KOPT-K1 (cell line): ENCODE measurements at regions not wholly inside any gene's neighbourhood (a gene's known extent, or its start where the extent isn't known, plus 50 kb on each side); places are given as distances from the start of the nearest gene placed in this dataset.
A peak's percentile ranks its signal among the peaks of the same experiment; 100 is the strongest.

Source experiments
- H3K27ac ChIP-seq: fragments of 200-600 bp; sonication (generic); 2 replicates; pipeline ENCODE4 v1.5.1; 2016; ENCODE audit warnings: antibody characterized with exemption, mild to moderate bottlenecking, low read depth, low read length; ENCODE audit not compliant: poor library complexity, severe bottlenecking
- H3K36me3 ChIP-seq: fragments of 200-600 bp; sonication (generic); 2 replicates; pipeline ENCODE4 v1.5.1; 2017; ENCODE audit warnings: antibody characterized with exemption, mild to moderate bottlenecking, low read length, moderate library complexity; ENCODE audit not compliant: insufficient read depth
- H3K9me3 ChIP-seq: fragments of 200-600 bp; sonication (generic); 2 replicates; pipeline ENCODE4 v1.5.1; 2017; ENCODE audit warnings: antibody characterized with exemption, low read length, mild to moderate bottlenecking; ENCODE audit not compliant: insufficient read depth, poor library complexity, severe bottlenecking

DNA sequence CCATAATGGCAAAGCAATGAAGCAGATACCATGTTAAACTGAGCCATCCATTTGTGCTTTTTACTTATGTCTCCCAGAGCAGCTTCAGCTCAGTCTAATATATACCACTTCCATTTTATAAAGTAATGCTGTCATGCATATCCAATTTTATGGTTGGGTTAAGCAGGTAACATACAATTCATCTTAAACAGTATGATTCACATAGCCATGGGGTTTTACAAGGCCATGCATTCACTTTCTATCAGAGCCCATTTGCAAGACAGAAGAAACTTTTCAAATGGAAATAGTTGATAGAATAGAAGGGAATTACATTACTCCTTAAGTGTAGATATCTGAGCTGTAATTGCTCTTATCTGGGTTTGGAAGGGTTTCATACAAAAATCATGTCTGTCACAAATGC lies 580.5 kb upstream of the CXADR start:
- no peak overlapping the region for H3K27ac ChIP-seq
- H3K36me3 ChIP-seq: no peaks in the 10 kb centered on the region
- no peaks in the 10 kb centered on the region for H3K9me3 ChIP-seq

DNA sequence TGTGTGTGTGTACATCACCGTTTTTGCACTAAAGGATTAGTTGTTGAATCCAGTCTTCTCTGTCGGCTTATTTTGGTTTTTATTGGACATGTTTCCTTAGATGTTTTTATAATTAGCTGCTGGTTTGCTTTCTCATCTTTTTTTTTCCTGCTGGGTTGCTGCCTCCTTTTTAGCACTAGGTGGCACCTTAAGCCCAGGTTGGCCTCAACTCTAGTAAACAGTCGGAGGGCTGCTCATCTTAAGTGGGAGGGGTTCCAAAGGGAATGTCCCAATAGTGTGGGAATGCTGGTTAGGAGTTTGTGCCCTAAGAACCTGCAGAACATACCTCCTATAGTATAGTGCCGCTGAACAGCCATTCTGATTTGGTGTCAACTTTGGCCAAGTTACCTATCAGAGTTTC lies 570.1 kb upstream of the CXADR start:
- Histone ChIP-seq H3K36me3 (no peaks in the 10 kb centered on the region), H3K27ac (no peak overlapping the region), H3K9me3 (no peaks in the 10 kb centered on the region)

DNA sequence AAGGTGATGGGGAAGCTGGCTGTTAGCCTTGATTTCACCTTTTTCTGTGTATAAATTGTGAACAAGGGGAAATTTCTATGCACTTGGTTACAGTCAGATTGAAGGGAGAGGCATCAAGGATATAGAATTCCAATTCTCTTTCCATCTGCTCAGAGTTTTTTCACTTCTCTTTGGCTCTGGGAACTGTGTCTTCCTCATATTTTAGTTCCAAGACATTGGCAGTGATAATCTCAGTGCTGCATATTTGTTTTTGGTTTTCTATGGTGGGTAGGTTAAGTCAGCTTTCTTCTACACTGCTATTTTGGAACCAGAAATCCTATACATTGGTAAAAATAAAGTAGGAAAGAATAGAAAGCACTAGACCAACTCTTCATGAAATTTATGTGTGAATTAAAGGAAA lies 569.6 kb upstream of the CXADR start:
- H3K9me3 ChIP-seq: no peaks in the 10 kb centered on the region
- no peaks in the 10 kb centered on the region for H3K36me3 ChIP-seq
- no peak overlapping the region for H3K27ac ChIP-seq

DNA sequence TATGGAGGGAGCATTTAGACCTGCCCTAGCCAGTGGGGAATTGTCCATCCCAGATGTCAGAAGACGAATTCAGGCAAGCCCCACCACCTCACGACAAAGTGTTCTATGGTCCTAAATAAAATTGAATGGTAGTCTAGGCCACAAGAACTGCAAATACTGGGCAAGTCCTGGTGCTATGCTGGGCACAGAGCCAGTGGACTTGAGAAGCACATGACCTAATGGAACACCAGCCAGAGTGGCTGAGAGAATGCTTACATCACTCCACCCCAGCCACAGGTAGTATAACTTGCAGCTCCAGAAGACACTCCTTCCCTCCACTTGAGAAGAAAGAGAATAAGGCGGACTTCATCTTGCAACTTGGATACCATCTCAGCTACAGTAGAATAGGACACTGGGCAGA lies 567.3 kb upstream of the CXADR start:
- no peaks in the 10 kb centered on the region for H3K9me3 ChIP-seq
- H3K36me3 ChIP-seq: no peaks in the 10 kb centered on the region
- no peak overlapping the region for H3K27ac ChIP-seq

DNA sequence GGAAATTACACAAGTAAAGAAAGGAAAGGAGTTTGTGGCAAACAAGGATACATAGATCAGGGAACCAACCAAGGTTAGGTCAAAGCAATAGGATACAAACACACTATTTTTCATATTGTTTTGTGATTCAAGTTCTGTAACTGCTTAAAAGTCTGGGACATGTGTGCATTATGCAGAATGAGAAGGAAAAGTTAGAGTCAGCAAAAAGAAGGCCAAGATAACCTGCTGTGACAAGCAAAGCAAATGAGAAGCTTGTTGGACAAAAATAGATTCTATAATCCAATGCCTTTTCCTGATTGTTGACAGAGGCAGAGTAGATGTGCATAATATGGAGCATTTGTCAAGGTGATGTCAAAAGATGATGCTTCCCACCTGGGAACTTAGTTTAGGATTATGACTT lies 556.0 kb upstream of the CXADR start:
- Histone ChIP-seq H3K9me3 (no peaks in the 10 kb centered on the region), H3K36me3 (no peaks in the 10 kb centered on the region), H3K27ac (no peak overlapping the region)

DNA sequence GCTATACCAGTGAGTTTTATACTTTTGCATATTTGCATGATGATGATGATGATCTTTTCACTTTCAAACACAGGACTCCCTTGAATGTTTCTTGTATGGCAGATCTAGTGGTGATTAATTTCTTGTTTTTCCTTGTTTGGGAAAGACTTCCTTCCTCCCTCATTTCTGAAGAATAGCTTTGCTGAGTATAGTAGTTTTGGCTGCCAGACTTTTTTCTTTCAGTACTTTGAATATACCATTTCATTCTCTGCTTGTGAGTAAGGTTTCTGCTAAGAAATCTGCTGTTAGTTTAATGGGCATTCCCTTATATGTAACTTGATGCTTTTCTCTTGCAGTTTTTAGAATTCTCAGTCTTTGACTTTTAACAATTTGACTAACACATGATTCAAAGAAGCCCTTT lies 547.4 kb upstream of the CXADR start:
- H3K27ac ChIP-seq: no peak overlapping the region
- peaks cover 7% of the 10 kb centered on the region for H3K9me3 ChIP-seq
- no peaks in the 10 kb centered on the region for H3K36me3 ChIP-seq

DNA sequence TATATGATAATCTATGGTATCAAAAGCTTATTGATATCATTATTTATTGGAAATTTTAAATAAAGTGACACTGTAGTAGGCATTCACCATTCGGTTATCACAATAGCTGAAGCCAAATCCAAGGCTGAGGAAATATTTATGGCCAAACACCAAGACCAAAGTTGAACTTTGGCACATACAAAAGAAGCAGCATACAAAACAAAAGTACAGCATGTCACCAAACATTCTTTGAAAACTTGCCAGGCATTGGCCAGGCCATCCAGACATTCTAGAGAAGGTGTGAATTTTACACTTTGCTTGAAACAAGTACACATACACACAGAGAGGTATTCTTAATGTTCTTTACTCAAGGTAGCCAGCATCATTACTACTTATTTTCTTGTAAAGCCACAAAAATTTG lies 544.4 kb upstream of the CXADR start:
- Histone ChIP-seq H3K9me3 (peaks cover 7% of the 10 kb centered on the region), H3K36me3 (no peaks in the 10 kb centered on the region), H3K27ac (no peak overlapping the region)

DNA sequence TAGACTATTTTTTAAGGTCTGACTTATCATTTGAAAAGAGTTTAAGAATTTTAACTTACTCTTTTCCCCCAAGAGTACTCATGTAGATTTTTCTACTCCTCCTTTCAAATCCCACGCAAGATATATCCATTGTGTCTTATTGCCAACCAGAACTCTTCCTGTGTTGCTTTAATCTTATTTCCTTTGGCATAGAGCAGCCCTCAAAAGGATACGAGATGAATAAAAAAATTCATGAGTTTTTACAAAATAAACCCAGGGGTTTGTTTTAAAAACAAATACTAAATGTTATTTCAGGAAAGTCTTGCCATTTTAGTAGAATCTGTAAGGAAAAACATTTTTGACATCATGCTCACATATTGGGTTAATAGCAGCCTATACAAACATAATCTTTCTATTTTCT lies 543.2 kb upstream of the CXADR start:
- H3K9me3 ChIP-seq: peaks cover 7% of the 10 kb centered on the region
- no peak overlapping the region for H3K27ac ChIP-seq
- no peaks in the 10 kb centered on the region for H3K36me3 ChIP-seq

DNA sequence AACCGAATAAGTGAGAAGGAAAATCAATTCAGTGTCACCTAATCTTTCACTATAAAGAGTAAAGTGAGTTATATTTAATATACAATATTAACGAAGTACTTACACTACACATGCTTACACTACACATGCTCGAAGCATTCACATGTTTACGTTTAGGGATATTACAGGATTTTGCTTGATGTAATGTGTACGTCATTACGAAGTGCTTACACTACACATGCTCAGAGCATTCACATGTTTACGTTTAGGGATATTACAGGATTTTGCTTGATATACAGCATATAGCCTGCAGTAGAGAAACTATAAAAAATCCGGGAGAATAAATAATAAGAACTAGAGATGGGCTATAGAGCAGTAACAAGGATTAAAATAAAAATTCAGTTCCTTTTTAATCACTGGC lies 538.8 kb upstream of the CXADR start:
- H3K27ac ChIP-seq: no peak overlapping the region
- no peaks in the 10 kb centered on the region for H3K9me3 ChIP-seq
- H3K36me3 ChIP-seq: no peaks in the 10 kb centered on the region

DNA sequence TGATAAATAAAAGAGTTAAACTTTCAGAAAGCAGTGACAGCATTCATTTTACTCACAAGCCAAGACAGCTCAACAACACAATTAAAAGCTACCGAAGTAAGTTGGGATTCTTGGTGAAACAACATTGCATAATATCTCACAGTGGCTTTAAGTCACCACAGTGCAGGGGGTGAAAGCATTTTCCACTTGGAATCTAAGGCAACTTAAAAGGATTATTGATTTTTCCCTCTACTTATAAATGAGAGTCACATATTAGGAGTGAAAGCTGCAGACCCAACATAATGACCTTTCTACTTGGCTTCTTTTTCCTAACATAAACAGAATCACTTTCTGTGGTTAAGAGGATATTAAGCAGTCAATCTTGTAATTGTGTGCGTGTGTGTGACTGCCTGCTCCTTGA lies 536.6 kb upstream of the CXADR start:
- H3K27ac ChIP-seq: no peak overlapping the region
- H3K36me3 ChIP-seq: no peaks in the 10 kb centered on the region

DNA sequence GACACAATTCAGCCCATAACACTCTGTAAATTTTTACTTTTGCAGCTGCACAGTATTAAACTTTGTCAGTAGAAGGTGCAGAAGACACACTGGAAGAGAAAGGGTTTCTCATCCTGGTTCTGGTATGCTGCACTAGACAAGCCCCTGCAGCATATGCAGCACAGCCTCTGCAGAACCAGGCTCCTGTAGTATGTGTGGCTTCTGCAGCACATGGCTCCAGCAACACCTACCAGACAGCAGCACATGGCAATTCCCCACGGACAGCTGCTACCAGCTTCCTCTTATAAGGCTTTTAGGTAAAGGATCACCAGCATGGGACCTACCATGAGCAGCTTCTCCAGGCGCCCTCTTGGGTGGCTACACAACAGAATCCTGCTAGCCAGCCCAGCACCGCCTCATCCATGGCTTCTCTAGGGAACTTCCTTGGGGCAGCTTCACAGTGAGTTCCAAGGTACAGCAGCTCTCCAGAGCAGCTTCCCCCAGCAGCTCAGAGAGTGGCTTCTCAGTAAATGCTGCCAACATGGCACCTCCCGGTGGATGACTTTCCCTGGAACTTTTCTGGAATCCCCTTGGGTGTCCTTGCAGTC lies 534.4 kb upstream of the CXADR start:
- H3K36me3 ChIP-seq: no peaks in the 10 kb centered on the region
- no peaks in the 10 kb centered on the region for H3K9me3 ChIP-seq
- H3K27ac ChIP-seq: no peak overlapping the region

More for the DNA sequence above, 536.6 kb upstream of the CXADR start:
- no peaks in the 10 kb centered on the region for H3K9me3 ChIP-seq

DNA sequence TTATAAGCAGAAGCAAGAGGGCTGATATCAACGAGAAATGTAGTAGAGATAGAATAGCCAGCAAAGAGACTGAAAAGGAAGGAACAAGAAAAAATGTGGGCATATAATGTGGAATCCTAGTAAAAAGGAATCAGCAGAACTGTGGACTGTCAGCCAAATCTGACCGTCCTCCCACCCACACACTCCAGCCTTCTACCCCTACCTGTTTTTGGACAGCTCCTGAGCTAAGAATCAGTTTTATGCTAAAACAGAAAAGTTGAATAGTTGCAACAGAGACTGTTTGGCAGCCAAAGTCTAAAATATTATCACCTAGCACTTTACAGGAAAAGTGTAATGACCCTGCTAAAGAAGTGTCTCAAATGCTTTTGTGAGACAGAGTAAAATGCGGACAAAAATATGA lies 533.3 kb upstream of the CXADR start:
- no peaks in the 10 kb centered on the region for H3K36me3 ChIP-seq
- H3K27ac ChIP-seq: no peak overlapping the region
- H3K9me3 ChIP-seq: no peaks in the 10 kb centered on the region

DNA sequence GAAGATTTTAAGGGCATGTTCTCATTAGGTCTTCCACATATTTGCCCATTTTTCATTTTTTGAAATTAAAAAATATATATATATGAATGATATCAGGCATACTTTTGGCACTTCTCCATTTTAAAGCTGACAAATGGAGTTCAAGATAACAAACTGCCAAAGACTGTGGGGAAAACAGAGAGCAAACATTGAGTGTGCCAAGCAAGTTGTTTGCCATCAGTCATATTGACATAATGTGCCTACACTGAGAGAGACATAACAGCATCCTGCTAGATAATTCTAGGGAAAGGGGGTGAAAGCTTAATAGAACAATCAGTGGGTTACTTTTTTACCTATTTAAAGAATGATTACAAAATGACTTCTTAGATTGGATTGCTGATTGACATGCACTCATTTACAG lies 529.4 kb upstream of the CXADR start:
- no peaks in the 10 kb centered on the region for H3K36me3 ChIP-seq
- no peak overlapping the region for H3K27ac ChIP-seq
- H3K9me3 ChIP-seq: no peaks in the 10 kb centered on the region

DNA sequence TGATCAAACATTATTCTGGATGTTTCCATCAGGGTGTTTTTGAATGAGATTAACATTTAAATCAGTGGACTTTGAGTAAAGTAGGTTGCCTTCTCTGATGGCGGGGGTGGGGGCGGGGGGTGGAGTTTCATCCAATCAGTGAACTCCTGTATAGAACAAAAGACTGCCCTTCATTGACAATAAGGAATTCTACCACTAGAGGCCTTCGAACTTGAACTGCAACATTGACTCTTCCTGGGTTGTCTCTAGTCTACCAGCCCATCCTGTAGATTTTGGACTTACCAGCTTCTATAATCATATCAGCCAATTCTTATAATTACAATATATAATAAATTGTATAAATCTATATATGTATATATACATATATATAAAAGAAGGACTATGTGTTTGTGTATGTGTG lies 520.4 kb upstream of the CXADR start:
- Histone ChIP-seq H3K9me3 (no peaks in the 10 kb centered on the region), H3K36me3 (no peaks in the 10 kb centered on the region), H3K27ac (no peak overlapping the region)

DNA sequence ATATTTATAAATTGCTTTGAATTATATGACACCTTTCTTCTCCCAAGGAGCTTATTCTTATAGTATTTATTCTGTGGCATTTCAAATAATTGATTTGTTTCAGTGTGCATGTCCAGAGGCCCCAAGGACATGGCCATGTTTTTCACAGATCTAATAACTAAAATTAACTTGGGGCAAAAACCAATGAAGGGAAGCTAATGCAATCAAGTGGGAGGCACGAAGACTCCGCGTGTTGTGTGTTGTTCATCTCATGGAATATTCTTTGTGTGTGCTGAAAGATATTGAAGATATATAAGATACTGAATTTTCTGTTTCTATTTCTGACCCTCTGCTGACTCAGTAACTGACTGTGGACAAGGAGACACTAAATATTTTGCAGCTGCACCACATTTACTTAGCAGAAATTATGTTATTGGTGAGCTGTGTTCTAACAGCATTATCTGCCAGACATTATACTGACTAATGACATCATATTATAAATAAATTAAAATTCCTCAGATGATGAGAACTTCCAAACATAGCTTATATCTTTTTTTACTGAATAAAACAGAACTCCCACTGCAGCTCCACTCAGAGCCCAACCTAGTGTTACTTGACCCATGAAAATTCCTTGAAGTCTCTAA lies 519.3 kb upstream of the CXADR start:
- no peaks in the 10 kb centered on the region for H3K36me3 ChIP-seq
- H3K27ac ChIP-seq: no peak overlapping the region
- no peaks in the 10 kb centered on the region for H3K9me3 ChIP-seq

DNA sequence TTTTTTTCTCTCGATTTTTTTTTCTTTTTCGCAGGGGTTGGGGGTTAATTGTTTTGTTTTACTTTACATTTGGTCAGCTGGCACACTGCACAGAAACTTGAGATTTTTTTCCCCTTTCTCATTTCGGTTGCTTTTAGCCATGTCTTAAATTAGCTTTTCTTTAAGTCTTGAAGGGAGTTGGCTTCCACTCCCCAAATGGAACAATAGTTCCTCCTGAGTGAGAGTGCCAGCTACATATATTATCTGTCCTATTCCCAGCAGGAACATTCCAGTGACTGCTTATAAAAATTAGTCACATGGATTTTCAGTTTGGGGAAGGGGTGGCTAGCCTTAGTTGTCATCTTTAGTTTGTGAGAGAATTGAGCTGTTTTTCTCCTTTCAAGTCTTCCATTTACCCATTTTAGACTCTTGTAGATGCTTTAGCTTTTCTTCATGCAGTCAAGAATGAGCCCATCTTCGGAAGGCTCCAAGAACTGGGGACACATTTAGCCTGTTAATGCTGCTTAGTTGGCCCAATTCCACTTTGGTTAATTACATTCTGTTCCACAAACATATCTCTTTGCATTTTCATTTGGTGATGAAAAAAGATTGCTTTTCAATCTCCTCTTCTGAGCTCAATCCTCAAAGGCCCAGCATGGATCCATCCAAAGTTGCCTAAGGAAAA lies 510.1 kb upstream of the CXADR start:
- Histone ChIP-seq H3K9me3 (no peaks in the 10 kb centered on the region), H3K27ac (peak overlapping the region; percentile 58), H3K36me3 (no peaks in the 10 kb centered on the region)
